Spleen (tissue), 11 donors: ENCODE measurements at regions not wholly inside any gene's neighbourhood (a gene's known extent, or its start where the extent isn't known, plus 50 kb on each side); places are given as distances from the start of the nearest gene placed in this dataset.

Experiments used
- DNase-seq: peaks from one replicate; pipeline ENCODE4 v3.0.0-alpha.2; 2020
- H3K27ac ChIP-seq, 8 donors: fragments of 200-600 bp; sonication (generic) in 7 of 8; 1 replicate in 4 of 8; 2 replicates in 4 of 8; pipeline versions ENCODE4 v1.5.0 to v1.8.0; 2016 to 2021; ENCODE audit warnings: inconsistent platforms in 4 of 8, mild to moderate bottlenecking in 4 of 8, moderate library complexity in 1 of 8
- H3K27me3 ChIP-seq, 7 donors: fragments of 200-600 bp; sonication (generic) in 6 of 7; replicated peaks in 1 of 7; 1 replicate in 4 of 7; 2 replicates in 3 of 7; pipeline versions ENCODE4 v1.5.0 to v1.8.0; 2016 to 2021; ENCODE audit warnings: inconsistent platforms in 3 of 7, mild to moderate bottlenecking in 1 of 7
- H3K36me3 ChIP-seq, 6 donors: fragments of 200-600 bp; sonication (generic) in 5 of 6; 1 replicate in 4 of 6; 2 replicates in 2 of 6; pipeline versions ENCODE4 v1.5.0 to v1.8.0; 2016 to 2021; ENCODE audit warnings: inconsistent platforms in 2 of 6
- H3K4me1 ChIP-seq, 6 donors: fragments of 200-600 bp; sonication (generic) in 5 of 6; 1 replicate in 3 of 6; 2 replicates in 3 of 6; pipeline versions ENCODE4 v1.5.0 to v1.8.0; 2016 to 2021; ENCODE audit warnings: inconsistent platforms in 3 of 6
- H3K4me3 ChIP-seq, 8 donors: fragments of 200-600 bp; sonication (generic) in 7 of 8; 1 replicate in 4 of 8; 2 replicates in 4 of 8; pipeline versions ENCODE4 v1.5.0 to v1.8.0; 2016 to 2021; ENCODE audit warnings: inconsistent platforms in 4 of 8, mild to moderate bottlenecking in 4 of 8, moderate library complexity in 2 of 8
- H3K9me3 ChIP-seq, 8 donors: fragments of 200-600 bp; sonication (generic) in 7 of 8; 1 replicate in 4 of 8; 2 replicates in 4 of 8; pipeline versions ENCODE4 v1.5.0 to v1.8.0; 2016 to 2021; ENCODE audit warnings: inconsistent platforms in 4 of 8
- CTCF ChIP-seq, 11 experiments: fragments of 200-600 bp in 7 of 11; fragments of 450-650 bp in 4 of 11; sonication (generic) in 4 of 11; IDR thresholded peaks in 8 of 11; conservative IDR thresholded peaks in 3 of 11; 1 replicate in 7 of 11; 2 replicates in 4 of 11; pipeline versions ENCODE4 v1.4.0 to v1.8.0; 2016 to 2021; ENCODE audit warnings: antibody characterized with exemption in 11 of 11, inconsistent platforms in 4 of 11, mild to moderate bottlenecking in 1 of 11
- POLR2A ChIP-seq, 3 donors: fragments of 450-650 bp; IDR thresholded peaks; one replicate each; pipeline ENCODE4 v1.5.1; 2017; ENCODE audit warnings: antibody characterized with exemption in 3 of 3, mild to moderate bottlenecking in 1 of 3
- POLR2AphosphoS5 ChIP-seq, 3 donors: sonication (generic); formaldehyde crosslinking; IDR thresholded peaks; one replicate each; pipeline ENCODE4 v1.5.1; 2017; ENCODE audit warnings: antibody characterized with exemption in 3 of 3
- WGBS, 5 donors: extraction: QIAGEN DNeasy Blood & Tissue Kit in 3 of 5; methylation state at CpG; one replicate each; pipeline versions ENCODE4 v1.1.5 to v1.1.7; 2013 to 2018; 5-methylcytosine and 5-hydroxymethylcytosine counted together
- intact Hi-C: fragments of 100-400 bp; cut with DNase I; formaldehyde crosslinking; loops from one replicate; pipeline ENCODE4 v1.15.0; 2023; ENCODE audit warnings: low total_unique reads
- donor health status: healthy with polysubstance abuse.
- donor health status: DM: no; HTN: no; CAD: no; lungs with moderate emphysema.
- donor health status: DM: no; HTN: no; CAD: no.
- donor health status: Bipolar disorder and iron deficiency.
- donor health status: healthy.
- donor health status: DM: no; HTN: no; CAD: no.
- donor health status: DM: yes; HTN: yes; CAD: no.

GRCh38 chrX:40303256-40304077 lies 205.7 kb upstream of the BCOR start:
- WGBS, 5 donors: 24 to 59% (median 42%) methylated on average over 4 of the region's 4 CpGs
- peaks cover 0 to 5% (median 0%) of the 10 kb centered on the region in 8 donors for H3K9me3 ChIP-seq
- H3K4me3 ChIP-seq: no peak overlapping the region
- TF ChIP-seq CTCF (IDR thresholded peaks at IDR 0.05 in 8 of 11, conservative IDR thresholded peaks at IDR 0.05 in 3 of 11) (no peak), POLR2A (IDR thresholded peaks at IDR 0.05) (no peak), POLR2AphosphoS5 (IDR thresholded peaks at IDR 0.05) (no peak)
- no peak overlapping the region for H3K27ac ChIP-seq
- peaks cover 0 to 11% (median 0%) of the 10 kb centered on the region in 6 donors for H3K4me1 ChIP-seq
- no peak for DNase-seq
- H3K27me3 ChIP-seq: peaks cover 0 to 19% (median 0%) of the 10 kb centered on the region in 7 donors
- intact Hi-C loops: no loop called here
- H3K36me3 ChIP-seq: no peaks in the 10 kb centered on the region

- no peak for TF ChIP-seq POLR2AphosphoS5 (IDR thresholded peaks at IDR 0.05)
- no peak for TF ChIP-seq CTCF (IDR thresholded peaks at IDR 0.05 in 8 of 11, conservative IDR thresholded peaks at IDR 0.05 in 3 of 11)
- no peak for TF ChIP-seq POLR2A (IDR thresholded peaks at IDR 0.05)
- H3K4me1 ChIP-seq: peaks cover 0 to 11% (median 0%) of the 10 kb centered on the region in 6 donors
- intact Hi-C loops: no loop called here
- WGBS, 5 donors: 62 to 82% (median 76%) methylated on average over 14 to 15 of the region's 15 CpGs
- H3K27me3 ChIP-seq: peaks cover 0 to 19% (median 0%) of the 10 kb centered on the region in 7 donors
- H3K9me3 ChIP-seq: peaks cover 0 to 5% (median 0%) of the 10 kb centered on the region in 8 donors
- no peak for DNase-seq
- H3K36me3 ChIP-seq: no peaks in the 10 kb centered on the region
- no peak overlapping the region for H3K4me3 ChIP-seq
- H3K27ac ChIP-seq: no peak overlapping the region
Observed at GRCh38 chrX:40300286-40300890, 202.6 kb upstream of the BCOR start.

- peaks cover 0 to 19% (median 0%) of the 10 kb centered on the region in 7 donors for H3K27me3 ChIP-seq
- no peak overlapping the region for H3K27ac ChIP-seq
- H3K4me1 ChIP-seq: peaks cover 0 to 11% (median 0%) of the 10 kb centered on the region in 6 donors
- H3K9me3 ChIP-seq: peaks cover 0 to 5% (median 0%) of the 10 kb centered on the region in 8 donors
- 55 to 73% (median 64%) methylated on average over 8 to 9 of the region's 9 CpGs for WGBS, 5 donors
- DNase-seq: no peak
- TF ChIP-seq POLR2AphosphoS5 (IDR thresholded peaks at IDR 0.05) (no peak), POLR2A (IDR thresholded peaks at IDR 0.05) (no peak), CTCF (IDR thresholded peaks at IDR 0.05 in 8 of 11, conservative IDR thresholded peaks at IDR 0.05 in 3 of 11) (no peak)
- H3K36me3 ChIP-seq: no peaks in the 10 kb centered on the region
- intact Hi-C loops: no loop called here
- H3K4me3 ChIP-seq: peak overlapping the region in 1 of 8 donors; percentile 2
Observed at GRCh38 chrX:40299641-40300046, 201.9 kb upstream of the BCOR start.
